ENCODE measurements at regions not wholly inside any gene's neighbourhood (a gene's known extent, or its start where the extent isn't known, plus 50 kb on each side); places are given as distances from the start of the nearest gene placed in this dataset.

- no peaks in the 10 kb centered on the region for H3K36me3 ChIP-seq (ENCODE audit: low read depth, missing control alignments)
Observed at GRCh38 chr16:17977260-17977659, 359.3 kb downstream of the NPIPA8 start.

DNA sequence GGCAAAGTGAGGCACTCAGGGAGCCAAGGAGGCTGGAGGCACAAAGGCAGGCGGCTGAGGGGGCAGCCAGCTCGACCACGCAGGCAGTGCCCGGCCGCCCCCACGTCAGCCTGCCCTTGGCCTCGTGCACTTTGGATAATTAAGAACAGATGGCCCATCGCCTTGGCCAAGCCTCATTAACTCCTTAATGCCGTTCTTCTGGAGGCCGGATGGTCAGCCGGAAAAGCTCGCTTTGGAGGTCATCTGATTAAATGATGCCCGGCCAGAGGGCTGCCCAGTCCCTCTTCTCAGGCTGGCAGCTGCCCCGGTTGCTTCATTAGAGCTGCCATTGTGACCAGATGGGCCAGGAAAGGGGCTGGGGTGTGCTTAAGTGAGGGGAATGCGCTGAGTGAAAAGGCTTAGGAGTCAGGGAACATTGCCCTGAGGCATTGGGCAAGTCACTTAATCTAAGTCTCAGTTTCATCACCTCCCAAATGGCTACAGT lies 364.0 kb downstream of the NPIPA8 start:
- intact Hi-C loops (cut with DNase I; ENCODE audit: low total_unique reads), result no loop called here
- Histone ChIP-seq H3K4me3 (no peak overlapping the region), H3K4me1 (peaks cover 4% of the 10 kb centered on the region), H3K36me3 (ENCODE audit: low read depth, missing control alignments) (no peaks in the 10 kb centered on the region), H3K27me3 (no peaks in the 10 kb centered on the region), H3K27ac (no peak overlapping the region), H3K9me3 (no peaks in the 10 kb centered on the region)
- TF ChIP-seq CTCF (IDR thresholded peaks at IDR 0.05), result no peak
- no peak for TF ChIP-seq POLR2A (IDR thresholded peaks at IDR 0.05)
- no peak for DNase-seq
- 35 to 48% methylated on average over 15 of the region's 15 CpGs for WGBS, 2 donors

More at GRCh38 chr16:17977260-17977659, 359.3 kb downstream of the NPIPA8 start:
- no peak for DNase-seq
- no peaks in the 10 kb centered on the region for H3K27me3 ChIP-seq
- peaks cover 3% of the 10 kb centered on the region for H3K4me1 ChIP-seq
- TF ChIP-seq POLR2A (IDR thresholded peaks at IDR 0.05) (no peak), CTCF (IDR thresholded peaks at IDR 0.05) (no peak)
- H3K27ac ChIP-seq, result no peak overlapping the region
- intact Hi-C loops (cut with DNase I; ENCODE audit: low total_unique reads), result no loop called here
- no peaks in the 10 kb centered on the region for H3K9me3 ChIP-seq
- no peak overlapping the region for H3K4me3 ChIP-seq
- WGBS, 2 donors, result 62 to 76% methylated on average over 6 of the region's 6 CpGs

DNA sequence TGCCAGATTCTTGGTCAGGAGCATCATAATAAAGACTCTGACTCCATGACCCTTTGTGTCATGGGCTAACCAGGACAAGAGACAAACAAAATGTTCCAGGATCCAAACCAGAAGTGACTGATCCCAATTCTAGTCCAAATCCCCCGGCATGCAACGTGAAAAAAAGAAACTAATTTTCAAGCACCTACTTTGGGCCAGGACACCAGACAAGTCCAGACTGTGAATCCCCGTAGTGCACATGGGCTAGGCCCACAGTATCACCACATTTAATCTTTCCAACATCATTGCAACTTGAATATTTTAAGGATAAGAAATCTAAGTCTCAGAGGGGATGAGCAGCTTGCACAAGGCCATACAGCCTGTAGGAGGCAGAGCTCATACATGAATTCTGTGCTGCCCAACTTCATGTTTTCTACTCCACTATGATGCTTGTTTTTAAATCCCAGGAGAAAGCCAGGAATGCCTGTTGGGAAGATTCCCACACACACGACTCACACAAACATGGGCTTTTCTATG lies 365.7 kb downstream of the NPIPA8 start:
- WGBS, 2 donors, result 69 to 75% methylated on average over 4 of the region's 4 CpGs
- Histone ChIP-seq H3K27ac (no peak overlapping the region), H3K36me3 (ENCODE audit: low read depth, missing control alignments) (no peaks in the 10 kb centered on the region), H3K9me3 (no peaks in the 10 kb centered on the region), H3K27me3 (no peaks in the 10 kb centered on the region), H3K4me3 (no peak overlapping the region), H3K4me1 (peaks cover 4% of the 10 kb centered on the region)
- intact Hi-C loops (cut with DNase I; ENCODE audit: low total_unique reads), result no loop called here
- peak; percentile 16 for DNase-seq
- TF ChIP-seq POLR2A (IDR thresholded peaks at IDR 0.05) (no peak), CTCF (IDR thresholded peaks at IDR 0.05) (no peak)

DNA sequence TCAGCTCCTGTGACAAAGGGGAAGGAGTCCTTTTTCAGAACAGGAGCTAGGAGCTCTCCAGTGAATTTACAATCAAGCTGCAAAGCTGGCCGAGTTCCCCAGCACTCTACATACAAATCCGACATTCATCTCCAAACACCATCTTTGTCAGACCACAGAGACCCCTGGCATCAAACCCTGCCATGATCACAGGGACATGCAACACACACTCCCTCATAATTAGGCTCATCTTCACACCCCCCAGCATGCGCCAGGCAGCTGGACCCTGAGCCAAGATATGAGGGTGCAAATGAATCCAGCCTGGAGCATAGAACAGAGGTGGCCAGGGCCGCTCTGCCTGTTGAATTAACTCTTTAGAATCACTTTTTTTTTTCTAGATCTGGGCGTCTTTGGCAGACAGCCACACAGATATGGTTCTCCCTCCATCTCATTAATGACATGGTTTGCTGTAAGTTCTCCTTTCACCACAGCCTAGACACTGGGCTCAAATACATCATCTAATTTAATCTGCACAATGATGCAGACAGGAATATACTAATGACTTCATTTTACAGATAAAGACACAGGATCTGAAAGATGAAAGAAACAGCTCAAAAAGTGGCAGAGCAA lies 366.3 kb downstream of the NPIPA8 start:
- WGBS, 2 donors, result 67 to 75% methylated on average over 5 of the region's 5 CpGs

More for the DNA sequence above, 366.3 kb downstream of the NPIPA8 start:
- H3K36me3 ChIP-seq (ENCODE audit: low read depth, missing control alignments), result no peaks in the 10 kb centered on the region
- no peaks in the 10 kb centered on the region for H3K27me3 ChIP-seq
- no peak for DNase-seq
- peaks cover 4% of the 10 kb centered on the region for H3K4me1 ChIP-seq
- TF ChIP-seq POLR2A (IDR thresholded peaks at IDR 0.05) (no peak), CTCF (IDR thresholded peaks at IDR 0.05) (no peak)
- H3K9me3 ChIP-seq, result no peaks in the 10 kb centered on the region
- no peak overlapping the region for H3K4me3 ChIP-seq
- intact Hi-C loops (cut with DNase I; ENCODE audit: low total_unique reads), result no loop called here
- no peak overlapping the region for H3K27ac ChIP-seq
